ENCODE measurements at regions not wholly inside any gene's neighbourhood (a gene's known extent, or its start where the extent isn't known, plus 50 kb on each side); places are given as distances from the start of the nearest gene placed in this dataset.

DNA sequence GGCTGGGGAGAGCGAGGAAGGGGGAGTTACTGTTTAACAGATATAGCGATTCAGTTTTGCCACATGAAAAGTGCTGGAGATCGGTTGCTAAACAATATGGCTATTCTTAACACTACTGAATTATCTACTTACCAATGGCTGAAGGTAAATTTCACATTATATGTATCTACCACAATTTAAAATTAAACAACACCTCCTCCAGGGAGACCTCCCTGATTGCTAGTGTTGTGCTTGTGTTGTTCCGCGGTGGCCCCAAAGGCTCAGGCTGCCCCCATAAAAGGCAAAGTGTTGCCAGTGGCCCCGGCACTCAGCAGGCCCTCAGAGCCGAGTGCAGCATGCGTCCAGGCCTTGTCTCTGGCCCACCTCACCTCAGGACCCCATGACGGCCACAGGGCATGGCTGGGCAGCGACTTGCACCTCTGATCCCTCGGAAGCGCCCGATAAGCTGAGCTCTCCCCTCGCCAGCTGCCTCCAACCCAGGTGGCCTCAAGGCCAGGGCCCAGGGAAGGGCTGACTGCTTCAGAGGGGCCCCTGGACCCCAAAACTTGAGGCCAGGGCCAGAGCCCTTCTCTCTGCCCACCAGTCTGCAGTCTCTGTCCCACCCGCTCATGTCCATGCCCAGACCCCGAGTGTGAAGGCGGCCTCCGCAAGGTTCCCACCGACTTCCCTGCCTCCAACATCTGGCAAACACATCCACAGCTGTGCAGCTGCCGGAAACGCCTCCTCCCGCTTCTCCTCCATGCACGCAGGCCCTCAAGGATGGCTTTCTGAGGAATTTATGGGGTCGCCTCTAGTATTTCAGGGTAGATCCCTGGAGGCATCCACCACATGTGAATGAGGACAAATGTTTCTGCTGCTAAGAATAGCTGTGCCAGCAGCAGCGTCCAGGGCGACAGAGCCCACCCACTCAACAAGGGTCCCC, 60.0 kb downstream of the NCOR2 start:
- Histone ChIP-seq H3K36me3 (no peaks in the 10 kb centered on the region), H3K27ac (peak overlapping the region in 2 of 3 donors; percentile 37 to 51), H3K27me3 (no peaks in the 10 kb centered on the region), H3K4me1 (peaks cover 0 to 9% (median 2%) of the 10 kb centered on the region in 4 donors), H3K9me3 (no peaks in the 10 kb centered on the region), H3K4me3 (no peak overlapping the region)
- DNase-seq (no peak), ATAC-seq (no peak)
- WGBS (ENCODE audit: insufficient coverage, low coverage, low lambda C conversion rate, missing lambda C conversion rate) = 79% methylated on average over 12 of the region's 26 CpGs
- intact Hi-C loops (cut with DNase I) = no loop called here
- TF ChIP-seq POLR2A (IDR thresholded peaks at IDR 0.05) = no peak
- TF ChIP-seq, protein P1, sequence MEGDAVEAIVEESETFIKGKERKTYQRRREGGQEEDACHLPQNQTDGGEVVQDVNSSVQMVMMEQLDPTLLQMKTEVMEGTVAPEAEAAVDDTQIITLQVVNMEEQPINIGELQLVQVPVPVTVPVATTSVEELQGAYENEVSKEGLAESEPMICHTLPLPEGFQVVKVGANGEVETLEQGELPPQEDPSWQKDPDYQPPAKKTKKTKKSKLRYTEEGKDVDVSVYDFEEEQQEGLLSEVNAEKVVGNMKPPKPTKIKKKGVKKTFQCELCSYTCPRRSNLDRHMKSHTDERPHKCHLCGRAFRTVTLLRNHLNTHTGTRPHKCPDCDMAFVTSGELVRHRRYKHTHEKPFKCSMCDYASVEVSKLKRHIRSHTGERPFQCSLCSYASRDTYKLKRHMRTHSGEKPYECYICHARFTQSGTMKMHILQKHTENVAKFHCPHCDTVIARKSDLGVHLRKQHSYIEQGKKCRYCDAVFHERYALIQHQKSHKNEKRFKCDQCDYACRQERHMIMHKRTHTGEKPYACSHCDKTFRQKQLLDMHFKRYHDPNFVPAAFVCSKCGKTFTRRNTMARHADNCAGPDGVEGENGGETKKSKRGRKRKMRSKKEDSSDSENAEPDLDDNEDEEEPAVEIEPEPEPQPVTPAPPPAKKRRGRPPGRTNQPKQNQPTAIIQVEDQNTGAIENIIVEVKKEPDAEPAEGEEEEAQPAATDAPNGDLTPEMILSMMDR (IDR thresholded peaks at IDR 0.05) = no peak

DNA sequence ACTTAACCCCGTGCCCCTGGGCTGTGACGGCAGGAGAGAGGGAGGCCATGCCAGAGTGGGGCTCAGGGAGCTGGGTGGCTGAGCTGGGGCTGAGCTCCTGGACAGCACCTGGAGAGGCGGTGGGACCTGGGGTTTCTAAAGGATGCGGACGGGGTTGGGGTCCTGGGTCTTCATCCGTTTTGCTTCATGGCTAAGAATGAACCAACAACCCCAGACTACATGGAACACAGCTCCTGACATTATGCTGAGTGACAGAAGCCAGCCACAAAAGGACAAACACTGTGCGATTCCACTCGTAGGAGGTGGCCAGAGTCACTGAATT, 60.6 kb downstream of the NCOR2 start:
- Histone ChIP-seq H3K27ac (peak overlapping the region in 2 of 3 donors; percentile 37 to 51), H3K9me3 (no peaks in the 10 kb centered on the region), H3K36me3 (no peaks in the 10 kb centered on the region), H3K27me3 (no peaks in the 10 kb centered on the region), H3K4me3 (no peak overlapping the region), H3K4me1 (peaks cover 0 to 9% (median 2%) of the 10 kb centered on the region in 4 donors)
- WGBS (ENCODE audit: insufficient coverage, low coverage, low lambda C conversion rate, missing lambda C conversion rate) = 43% methylated on average over 5 of the region's 8 CpGs
- intact Hi-C loops (cut with DNase I) = no loop called here
- ATAC-seq (no peak), DNase-seq (no peak)
- TF ChIP-seq POLR2A (IDR thresholded peaks at IDR 0.05) = no peak
- TF ChIP-seq, protein P1 (IDR thresholded peaks at IDR 0.05) = no peak

DNA sequence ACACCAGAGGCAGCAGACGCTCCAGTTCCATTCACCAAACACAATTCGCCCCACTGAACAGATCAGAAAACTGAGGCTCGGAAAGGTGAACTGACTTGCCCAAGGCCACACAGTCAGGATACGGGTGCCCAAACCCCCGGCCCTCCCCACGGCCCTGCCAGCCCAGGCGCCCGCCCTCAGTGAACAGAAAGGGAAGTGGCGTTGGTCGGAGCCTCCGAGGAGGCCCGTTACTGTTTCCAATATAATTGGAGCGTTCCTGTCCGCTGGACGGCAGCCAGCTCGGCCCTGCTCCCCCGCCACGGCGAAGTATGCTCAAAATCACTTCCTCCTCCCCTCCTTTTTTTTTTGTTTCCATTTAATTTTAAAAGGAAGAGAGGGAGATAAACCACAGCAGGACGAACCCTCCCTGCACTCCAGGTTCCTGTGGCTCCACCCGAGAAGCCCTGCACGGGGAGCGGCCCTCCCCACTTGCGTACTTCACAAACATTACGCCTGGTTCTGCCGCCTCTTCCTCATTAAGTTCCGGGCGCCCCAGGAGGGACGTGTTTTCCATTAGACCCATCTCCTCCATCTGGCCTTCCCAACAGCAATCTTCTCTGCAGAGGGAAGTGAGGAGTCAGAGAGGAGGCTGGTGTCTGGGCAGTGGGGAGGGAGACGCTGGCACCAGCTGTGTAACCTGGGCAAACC, 61.1 kb downstream of the NCOR2 start:
- ATAC-seq = peak; percentile 65 to 77 (median 72)

DNA sequence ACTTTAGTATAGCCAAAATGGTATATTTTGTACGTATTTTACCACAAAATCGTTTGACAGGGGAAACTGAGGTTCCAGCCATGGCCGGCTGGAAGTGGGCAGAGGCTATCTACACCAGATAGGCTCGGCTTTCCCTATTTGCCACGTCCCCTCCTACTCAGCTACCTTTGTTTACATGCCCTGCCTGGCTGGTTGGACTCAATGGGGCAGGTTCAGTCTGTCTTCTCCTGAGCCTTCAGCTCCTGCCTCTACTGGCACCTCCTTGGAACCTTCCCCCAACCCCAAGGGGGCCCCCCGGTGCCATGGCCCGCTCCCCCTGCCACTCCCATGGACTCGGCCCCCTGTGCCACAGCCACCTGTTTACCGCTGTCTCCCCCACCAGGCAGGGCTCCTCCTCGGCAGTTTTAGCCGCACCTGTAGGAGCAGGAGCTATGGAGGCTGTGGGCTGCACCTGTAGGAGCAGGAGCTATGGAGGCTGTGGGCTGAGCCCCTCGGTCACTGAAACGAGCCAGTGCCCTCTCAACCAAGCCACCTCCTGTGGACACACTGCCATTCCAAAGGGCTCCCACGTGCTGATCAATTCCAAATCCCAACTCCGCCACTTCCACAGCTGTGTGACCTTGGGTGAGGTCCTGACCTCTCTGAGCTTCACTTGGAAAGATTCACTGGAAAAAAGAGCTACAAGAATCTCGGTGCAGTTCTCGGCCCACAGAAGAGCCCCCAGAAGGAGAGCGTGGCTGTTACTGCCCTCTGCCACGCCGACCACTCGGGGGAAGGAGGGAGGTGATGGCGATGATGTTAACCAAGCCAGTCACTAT, 62.2 kb downstream of the NCOR2 start:
- TF ChIP-seq, protein P1 (IDR thresholded peaks at IDR 0.05) = no peak
- no peak for TF ChIP-seq POLR2A (IDR thresholded peaks at IDR 0.05)
- WGBS (ENCODE audit: insufficient coverage, low coverage, low lambda C conversion rate, missing lambda C conversion rate) = 75% methylated on average over 15 of the region's 22 CpGs
- Histone ChIP-seq H3K27ac (no peak overlapping the region), H3K9me3 (no peaks in the 10 kb centered on the region), H3K27me3 (no peaks in the 10 kb centered on the region), H3K4me3 (no peak overlapping the region), H3K36me3 (no peaks in the 10 kb centered on the region), H3K4me1 (peaks cover 0 to 9% (median 2%) of the 10 kb centered on the region in 4 donors)
- intact Hi-C loops (cut with DNase I) = no loop called here
- DNase-seq = no peak
- ATAC-seq = no peak

More for the DNA sequence above, 61.1 kb downstream of the NCOR2 start:
- TF ChIP-seq POLR2A (IDR thresholded peaks at IDR 0.05) = peak; percentile 22
- TF ChIP-seq, protein P1 (IDR thresholded peaks at IDR 0.05) = no peak
- peak; percentile 70 to 84 (median 74) for DNase-seq
- Histone ChIP-seq H3K4me1 (peaks cover 0 to 9% (median 2%) of the 10 kb centered on the region in 4 donors), H3K36me3 (no peaks in the 10 kb centered on the region), H3K27ac (peak overlapping the region in 2 of 3 donors; percentile 37 to 51), H3K9me3 (no peaks in the 10 kb centered on the region), H3K27me3 (no peaks in the 10 kb centered on the region), H3K4me3 (no peak overlapping the region)
- WGBS (ENCODE audit: insufficient coverage, low coverage, low lambda C conversion rate, missing lambda C conversion rate) = 51% methylated on average over 9 of the region's 30 CpGs
- intact Hi-C loops (cut with DNase I) = no loop called here

All from right lobe of liver (tissue), 6 donors.